ENCODE measurements at regions not wholly inside any gene's neighbourhood (a gene's known extent, or its start where the extent isn't known, plus 50 kb on each side); places are given as distances from the start of the nearest gene placed in this dataset.

GRCh38 chr2:239905884-239906654 is 119.1 kb downstream of the NDUFA10 start:
- DNase-seq, result peak; percentile 19

GRCh38 chr2:239905306-239905705 is 119.8 kb downstream of the NDUFA10 start:
- DNase-seq, result peak; percentile 28

GRCh38 chr2:239904496-239904895 is 120.6 kb downstream of the NDUFA10 start:
- DNase-seq, result peak; percentile 26

GRCh38 chr2:239903803-239904202 is 121.3 kb downstream of the NDUFA10 start:
- DNase-seq, result peak; percentile 51

- peak; percentile 52 for DNase-seq
These were observed 121.9 kb downstream of the NDUFA10 start for GRCh38 chr2:239903210-239903609.

GRCh38 chr2:239902749-239903201 is 122.4 kb downstream of the NDUFA10 start:
- DNase-seq, result peak; percentile 80

- peak; percentile 33 for DNase-seq
These were observed 126.7 kb downstream of the NDUFA10 start for GRCh38 chr2:239898292-239898925.

- DNase-seq, result peak; percentile 31
These were observed 127.4 kb downstream of the NDUFA10 start for GRCh38 chr2:239897596-239898235.

- DNase-seq, result peak; percentile 19
These were observed 129.1 kb downstream of the NDUFA10 start for GRCh38 chr2:239896075-239896474.

- no peak for DNase-seq
These were observed 129.5 kb downstream of the NDUFA10 start for GRCh38 chr2:239895669-239896068.

- DNase-seq, result no peak
These were observed 130.0 kb downstream of the NDUFA10 start for GRCh38 chr2:239895116-239895515.

- peak; percentile 32 for DNase-seq
These were observed 130.9 kb downstream of the NDUFA10 start for GRCh38 chr2:239894276-239894675.

GRCh38 chr2:239893236-239893515 is 132.0 kb downstream of the NDUFA10 start:
- peak; percentile 39 for DNase-seq

GRCh38 chr2:239892441-239893235 is 132.5 kb downstream of the NDUFA10 start:
- peak; percentile 32 for DNase-seq

GRCh38 chr2:239891698-239892097 is 133.4 kb downstream of the NDUFA10 start:
- no peak for DNase-seq

- DNase-seq, result peak; percentile 22
These were observed 134.9 kb downstream of the NDUFA10 start for GRCh38 chr2:239890206-239890746.

GRCh38 chr2:239889641-239890121 is 135.5 kb downstream of the NDUFA10 start:
- DNase-seq, result peak; percentile 43

- no peak for DNase-seq
These were observed 137.5 kb downstream of the NDUFA10 start for GRCh38 chr2:239887604-239888003.

- no peak for DNase-seq
These were observed 138.4 kb downstream of the NDUFA10 start for GRCh38 chr2:239886781-239887180.

- no peak for DNase-seq
These were observed 140.3 kb downstream of the NDUFA10 start for GRCh38 chr2:239884875-239885274.

GRCh38 chr2:239884051-239884405 is 141.1 kb downstream of the NDUFA10 start:
- peak; percentile 21 for DNase-seq

GRCh38 chr2:239883326-239884050 is 141.7 kb downstream of the NDUFA10 start:
- peak; percentile 16 for DNase-seq
